NCI-H2107 treated with DMSO at 0.1 percent for 48 hours (cell line): ENCODE measurements at regions not wholly inside any gene's neighbourhood (a gene's known extent, or its start where the extent isn't known, plus 50 kb on each side); places are given as distances from the start of the nearest gene placed in this dataset.

Experiments used
- DNase-seq: peaks from one replicate; lab custom pipeline; 2025; ENCODE audit not compliant: unreplicated experiment; lab: John Stamatoyannopoulos, UW

DNA sequence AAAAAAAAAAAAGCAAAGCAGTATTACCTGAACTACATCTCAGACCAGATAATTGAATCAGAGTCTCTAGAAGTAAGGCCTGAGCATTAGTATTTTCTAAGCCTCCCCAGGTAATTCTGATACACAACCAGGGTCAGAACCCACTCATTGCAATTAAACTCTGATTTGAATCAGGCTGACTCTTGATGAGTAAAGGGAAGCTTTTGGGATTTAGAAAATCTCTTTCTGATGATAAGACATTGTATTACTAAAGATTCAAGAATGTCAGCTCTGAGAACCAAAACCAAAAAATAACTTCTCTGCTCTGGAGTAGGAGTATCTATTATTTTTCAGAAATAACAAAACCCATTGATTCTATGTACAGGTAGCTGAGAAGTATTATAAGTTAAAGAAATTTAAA lies 100.1 kb upstream of the COL21A1 start:
- no peak for DNase-seq

DNA sequence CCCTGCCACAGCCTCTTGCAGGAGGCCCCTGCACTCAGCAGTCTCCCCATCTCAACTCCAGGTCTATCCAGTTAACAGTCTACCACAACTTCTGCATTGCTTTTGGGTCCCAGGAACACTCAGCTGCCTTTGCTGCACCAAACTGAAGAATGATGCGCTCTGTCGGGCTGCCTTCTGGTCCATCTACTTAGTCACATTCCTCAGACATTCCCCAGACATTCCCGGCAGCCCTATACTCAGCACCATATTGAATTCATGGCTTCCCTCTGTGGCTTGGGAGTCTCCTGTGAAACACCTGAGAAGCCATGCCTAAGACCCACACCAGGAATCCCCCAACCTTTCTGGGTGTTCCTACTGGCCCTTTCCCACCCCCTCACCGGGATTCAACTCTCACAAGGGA lies 99.6 kb upstream of the COL21A1 start:
- no peak for DNase-seq

DNA sequence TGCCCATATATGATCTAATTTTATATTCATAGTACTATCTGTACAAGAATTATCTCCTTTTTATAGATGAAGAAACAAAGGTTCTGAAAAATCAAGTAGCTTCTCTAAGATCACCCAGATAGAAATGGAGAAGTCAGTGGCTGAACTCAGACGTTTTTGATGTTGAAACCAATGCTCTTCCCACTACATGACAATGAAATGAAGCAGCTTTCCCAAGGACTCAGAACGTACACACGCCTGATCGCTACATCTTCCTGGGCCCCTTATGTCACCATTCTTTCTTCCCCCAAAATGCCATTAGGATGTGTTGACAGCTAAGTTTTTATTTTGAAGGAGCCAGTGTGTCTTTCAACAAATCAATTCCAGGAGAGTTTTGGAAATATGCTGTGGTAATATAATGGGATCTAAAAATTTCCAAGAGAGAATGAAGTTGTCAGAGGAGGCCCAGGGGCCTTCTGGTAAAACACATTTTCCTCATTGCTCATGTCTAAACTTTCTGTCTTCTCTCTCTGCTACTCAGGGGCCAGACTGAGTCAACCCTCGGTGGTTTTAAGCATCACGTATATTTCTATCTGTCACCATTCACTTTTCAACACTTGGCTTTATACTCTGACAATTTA lies 98.1 kb upstream of the COL21A1 start:
- DNase-seq, result no peak

DNA sequence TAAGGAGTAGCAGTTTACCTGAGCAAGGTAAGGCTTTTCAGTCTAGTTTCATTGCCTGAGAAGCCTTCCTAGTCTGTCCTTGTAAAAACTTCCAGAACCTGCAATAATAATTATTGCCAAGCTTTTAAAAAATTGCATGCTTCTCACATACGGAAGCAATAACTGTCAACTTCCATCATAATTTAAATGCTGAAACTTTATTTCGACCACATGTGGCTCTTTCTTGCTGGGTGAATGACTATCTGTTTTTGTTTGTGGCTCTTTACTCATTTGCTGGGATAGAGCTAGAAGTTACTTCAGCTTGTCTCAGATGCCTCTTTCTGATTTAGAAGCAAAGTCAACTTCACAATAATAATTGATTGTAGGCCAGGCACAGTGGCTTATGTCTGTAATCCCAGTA lies 95.9 kb upstream of the COL21A1 start:
- DNase-seq, result no peak

DNA sequence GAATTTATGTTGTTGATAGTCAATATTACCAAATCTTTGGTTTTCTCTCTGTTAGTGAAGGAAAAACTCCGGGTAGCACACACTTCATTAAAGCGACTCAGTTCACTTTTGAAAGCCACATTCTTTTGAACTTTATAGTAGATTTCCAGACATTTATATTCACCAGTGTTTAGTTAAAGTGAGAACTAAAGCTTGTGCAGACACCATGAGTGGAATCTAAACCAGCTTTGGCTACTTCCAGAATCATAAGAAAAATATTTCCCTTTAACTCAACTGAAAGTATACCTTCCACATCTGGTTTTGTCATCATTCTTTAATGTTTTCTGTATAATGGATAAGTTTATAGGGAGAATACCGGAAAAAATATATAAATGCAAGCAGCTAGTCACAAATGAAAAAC lies 92.1 kb upstream of the COL21A1 start:
- DNase-seq, result no peak

DNA sequence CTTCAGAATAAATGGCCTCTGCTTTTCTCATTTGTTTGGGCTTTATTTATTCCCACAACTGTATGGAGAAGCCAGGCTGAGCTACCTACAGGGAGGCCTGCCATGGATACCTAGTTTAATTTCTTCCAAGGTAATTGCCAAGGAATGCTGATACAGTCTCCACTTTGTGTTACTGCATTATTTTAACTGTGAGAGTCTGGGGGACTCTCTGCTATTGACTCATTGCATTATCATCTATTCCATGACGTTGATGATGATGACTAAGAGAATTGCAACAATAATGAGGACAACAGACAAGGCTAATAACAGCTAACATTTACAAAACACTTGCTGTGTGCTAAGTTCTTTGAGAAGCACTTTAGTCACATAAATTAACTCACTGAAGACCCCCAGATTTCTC lies 88.3 kb upstream of the COL21A1 start:
- DNase-seq, result no peak

DNA sequence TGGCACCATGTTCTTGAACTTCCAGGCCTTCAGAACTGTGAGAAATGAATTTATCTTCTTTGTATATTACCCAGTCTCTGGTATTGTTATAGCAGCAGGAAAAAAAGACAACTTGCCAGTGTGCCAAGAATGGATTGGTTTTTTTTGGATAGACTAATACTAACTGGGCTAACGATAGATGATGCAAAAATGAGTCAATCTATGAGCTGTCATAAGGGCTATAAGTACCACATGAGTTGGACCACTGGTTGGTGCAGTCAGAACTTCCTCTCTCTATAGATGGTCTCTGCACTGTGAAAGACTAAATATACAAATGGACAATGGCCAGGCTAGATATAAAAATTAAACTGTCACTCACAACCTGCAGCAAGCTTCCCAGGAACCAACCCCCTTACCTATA lies 87.6 kb upstream of the COL21A1 start:
- DNase-seq, result no peak

DNA sequence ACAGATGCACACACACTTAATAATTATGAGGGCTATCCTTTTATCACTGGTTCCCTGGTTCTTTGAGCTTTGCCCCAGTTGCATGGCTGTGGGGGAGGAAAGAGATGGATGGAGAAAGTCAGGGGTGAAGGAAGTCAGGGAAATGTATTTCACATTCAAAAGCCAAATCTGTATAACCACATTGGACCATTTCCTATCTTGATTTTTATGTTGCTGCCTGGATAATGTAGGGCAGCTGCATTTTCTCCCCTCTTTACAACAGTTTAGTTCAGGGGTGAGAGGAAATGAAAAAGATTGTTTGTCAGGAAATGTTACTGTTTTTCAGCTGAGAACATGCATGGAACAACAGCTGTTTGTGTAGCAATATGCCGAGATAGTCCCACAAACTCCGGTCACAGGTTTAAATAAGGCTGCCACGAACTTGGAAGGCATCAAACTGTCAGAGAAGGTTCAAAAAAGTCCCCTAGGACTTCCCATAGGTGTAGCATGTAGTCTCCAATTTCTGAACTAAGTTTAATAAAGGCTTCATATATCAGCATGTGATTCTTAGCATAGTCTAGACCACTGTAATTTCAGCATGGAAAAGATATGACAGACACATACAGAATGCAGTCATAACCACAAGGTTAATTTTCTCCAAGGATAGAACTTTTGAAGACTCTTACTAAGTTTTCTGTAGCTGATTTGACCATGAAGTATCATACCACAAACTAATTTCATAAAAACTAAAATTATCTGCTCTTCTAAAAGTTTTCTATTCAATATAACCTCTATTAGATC lies 82.1 kb upstream of the COL21A1 start:
- no peak for DNase-seq

DNA sequence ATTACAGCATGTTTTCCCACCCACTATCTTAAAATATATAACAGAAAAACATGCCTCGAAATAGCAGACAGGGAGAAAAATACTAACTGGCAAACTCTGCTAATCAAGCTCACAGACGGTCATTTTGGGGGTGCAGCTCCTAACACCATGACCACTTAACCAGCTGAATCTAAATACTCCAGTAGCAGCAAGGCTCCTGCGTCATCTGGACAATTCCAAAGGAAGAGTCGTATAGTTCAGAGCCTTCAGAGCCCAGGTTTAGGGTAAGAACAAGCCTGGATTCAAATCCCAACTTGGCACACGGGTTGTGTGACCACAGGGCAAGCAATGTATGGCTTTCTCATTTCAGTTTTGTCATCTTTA lies 81.3 kb upstream of the COL21A1 start:
- DNase-seq, result no peak

DNA sequence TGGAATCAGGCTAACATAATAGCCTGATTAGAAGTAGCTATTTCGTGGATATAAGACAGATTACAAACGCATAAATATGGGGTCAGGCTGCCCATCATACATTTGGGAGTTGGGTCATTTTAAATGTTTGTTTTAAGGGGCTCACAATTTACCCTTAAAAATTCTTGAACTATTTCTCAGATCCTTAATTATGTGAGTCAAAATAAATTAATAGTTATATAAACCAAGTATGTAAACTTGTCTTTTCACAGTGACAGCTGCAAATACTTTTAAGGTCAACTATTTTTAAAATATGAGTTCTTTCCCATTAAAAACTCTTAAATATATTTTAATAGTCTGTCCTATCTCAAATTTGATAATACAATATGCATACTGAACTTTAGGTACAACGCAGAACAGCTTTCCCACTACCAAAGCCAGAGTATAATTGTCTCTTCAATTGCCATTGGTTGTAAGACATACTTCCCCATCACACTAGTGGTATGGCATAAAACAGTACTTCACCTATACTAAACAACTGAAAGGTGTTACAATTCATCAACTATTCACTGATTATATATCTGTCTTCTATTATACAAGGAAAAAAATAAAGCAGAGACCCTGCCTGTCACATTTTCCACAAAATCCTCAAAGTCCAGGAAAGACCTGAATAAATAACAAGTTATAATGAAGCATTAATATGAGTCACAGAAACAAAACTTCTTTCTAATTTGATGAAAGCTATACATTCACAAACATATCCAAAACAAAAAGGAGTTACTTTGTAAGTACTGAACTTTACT lies 80.8 kb upstream of the COL21A1 start:
- DNase-seq, result no peak

DNA sequence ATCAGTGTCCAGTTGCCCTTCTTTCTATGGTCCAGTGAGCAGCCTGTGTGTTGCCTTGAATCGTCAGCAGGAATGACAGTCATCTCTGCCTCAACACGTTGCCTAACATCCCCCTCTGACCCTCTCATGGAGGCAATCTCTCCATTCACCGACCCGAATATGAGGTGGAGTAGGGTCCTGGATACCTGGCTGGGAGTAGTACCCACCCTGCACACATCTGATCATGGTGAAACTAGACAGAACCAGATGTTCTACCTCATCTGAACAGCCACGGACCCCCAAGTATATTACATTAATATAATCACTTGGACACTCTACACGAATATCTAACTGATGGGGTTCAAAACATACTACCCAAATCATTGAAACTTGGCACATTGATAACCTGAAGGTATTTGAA lies 77.0 kb upstream of the COL21A1 start:
- no peak for DNase-seq

DNA sequence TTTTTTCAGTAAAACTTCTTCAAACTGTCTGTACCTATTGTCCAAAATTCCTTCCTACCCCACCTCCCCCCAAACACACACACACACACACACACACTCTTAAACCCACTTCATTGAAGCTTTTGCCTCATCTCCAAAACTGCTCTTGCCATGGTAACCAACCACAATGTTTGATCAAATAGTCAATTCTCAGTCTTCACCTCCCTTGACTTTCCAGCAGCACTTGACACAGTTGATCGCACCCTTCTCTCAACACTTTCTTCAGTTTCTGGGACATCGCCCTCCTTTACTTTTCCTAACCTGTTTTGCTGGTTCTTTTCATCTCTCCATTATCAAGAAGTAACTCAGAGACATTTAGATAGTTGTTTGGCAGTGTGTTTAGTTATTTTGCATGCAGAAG lies 71.5 kb upstream of the COL21A1 start:
- no peak for DNase-seq

DNA sequence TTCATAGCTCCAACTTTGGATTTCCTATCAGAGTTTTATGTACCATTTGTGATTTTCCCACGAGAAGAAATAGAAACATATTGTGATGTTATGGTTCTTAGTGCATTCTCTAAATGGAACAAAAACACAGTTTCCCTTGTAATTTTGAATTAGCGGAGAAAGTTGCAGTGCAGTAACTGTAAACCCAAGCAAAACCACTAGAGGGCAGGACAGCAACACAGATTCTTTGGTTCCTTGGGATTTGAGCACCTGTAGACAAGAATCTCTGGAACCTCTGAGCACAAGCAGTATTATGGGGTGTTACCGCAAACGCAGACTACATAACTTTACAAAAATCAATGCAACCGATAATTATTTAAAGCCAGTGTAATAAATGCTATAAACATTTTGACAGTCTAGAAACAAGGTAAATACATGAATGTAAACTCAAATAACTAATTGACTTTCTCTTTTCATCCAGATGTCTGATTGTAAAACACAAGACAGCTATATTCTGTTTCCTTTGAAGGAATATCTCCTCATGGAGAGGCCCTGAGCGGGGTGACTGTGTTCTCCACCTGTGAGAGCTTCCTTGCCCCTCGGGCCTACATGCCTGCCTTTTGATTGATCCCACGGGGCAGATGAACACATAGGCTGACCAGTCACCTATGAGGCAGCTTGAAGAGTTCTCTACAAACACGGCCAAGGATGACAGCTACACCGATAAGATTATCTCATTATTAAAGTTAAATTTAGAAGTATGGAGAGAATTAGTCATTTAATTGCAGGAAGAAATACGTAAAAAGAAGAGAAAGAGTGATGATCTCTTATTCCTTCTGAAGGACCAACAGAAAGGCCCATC lies 67.5 kb upstream of the COL21A1 start:
- peak; percentile 40 for DNase-seq

DNA sequence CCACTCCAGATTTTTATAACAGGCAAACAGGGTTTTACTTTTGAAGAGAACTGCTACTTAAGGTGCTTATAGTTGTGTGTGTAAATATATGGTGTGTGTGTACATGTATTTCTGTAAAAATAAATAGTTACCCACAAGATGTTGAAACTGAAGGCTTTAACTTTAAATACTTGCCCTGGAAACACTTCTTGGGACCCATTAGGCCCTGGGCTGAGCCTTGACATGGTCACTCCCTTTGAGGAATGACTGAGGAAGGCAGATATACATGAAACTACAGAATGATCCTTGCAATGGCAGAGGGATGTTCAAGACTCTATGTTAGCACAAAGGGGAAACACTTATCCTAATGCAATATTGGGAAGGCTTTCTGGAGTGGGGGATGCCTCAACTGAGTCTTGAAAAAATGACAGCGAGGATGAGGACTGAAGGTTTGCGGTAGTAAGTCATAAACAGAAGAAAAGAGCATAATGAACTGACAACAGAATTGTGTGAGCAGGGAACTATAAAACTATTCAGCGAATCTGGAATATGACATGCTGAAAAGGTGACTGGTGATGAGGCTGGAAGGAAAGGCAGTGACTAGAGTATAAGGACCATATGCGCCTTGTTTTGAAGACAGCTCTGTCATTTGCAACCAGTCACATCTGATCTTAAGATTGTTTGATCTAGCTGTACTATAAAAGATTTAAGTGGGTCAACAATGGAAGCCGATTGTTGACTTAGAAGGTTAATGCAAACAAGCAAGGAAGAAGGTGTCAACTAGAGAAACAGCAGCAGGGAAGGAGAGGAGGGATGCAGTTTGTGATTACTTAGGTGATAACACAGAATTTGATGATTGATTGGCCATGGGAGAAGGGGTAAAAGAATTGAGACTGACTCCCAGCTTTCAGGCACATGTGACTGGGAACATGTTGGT lies 64.4 kb upstream of the COL21A1 start:
- no peak for DNase-seq

DNA sequence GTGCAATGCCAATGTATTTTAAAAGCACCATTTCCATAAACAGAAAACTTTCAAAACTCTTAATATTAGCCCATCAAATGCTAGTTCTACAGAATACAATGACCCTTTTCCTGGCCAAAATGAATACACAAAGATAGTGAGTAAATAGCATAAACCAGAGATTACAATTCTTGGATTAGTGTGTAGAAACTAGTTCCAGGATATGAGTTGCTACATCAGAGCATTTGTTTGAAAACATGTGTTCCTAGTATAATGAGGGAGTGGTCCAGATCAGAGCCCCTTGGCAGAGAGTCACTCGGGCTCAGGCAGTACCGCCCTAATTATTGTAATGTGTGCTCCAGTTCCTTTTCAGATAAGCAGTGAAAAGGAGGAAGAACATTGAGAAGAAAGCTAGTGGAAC lies 63.7 kb upstream of the COL21A1 start:
- DNase-seq, result no peak

DNA sequence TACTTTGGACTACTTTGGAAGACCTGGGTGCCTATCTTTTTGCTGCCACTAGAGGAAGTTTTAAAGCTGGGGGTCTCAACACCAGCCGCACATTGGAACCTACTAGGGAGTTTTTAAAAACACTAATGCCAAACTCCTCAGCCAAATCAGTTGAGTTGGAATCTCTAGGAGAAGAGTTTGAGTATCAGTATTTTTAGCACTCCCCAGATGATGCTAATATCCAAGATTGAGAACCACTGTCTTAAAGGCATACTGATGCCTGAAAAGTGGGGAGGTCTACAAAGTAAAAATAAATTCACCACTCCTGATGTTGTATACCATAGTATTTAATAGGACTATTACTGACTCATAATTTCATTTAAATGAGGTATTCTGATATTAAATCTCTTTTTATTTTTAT lies 62.9 kb upstream of the COL21A1 start:
- DNase-seq, result no peak

DNA sequence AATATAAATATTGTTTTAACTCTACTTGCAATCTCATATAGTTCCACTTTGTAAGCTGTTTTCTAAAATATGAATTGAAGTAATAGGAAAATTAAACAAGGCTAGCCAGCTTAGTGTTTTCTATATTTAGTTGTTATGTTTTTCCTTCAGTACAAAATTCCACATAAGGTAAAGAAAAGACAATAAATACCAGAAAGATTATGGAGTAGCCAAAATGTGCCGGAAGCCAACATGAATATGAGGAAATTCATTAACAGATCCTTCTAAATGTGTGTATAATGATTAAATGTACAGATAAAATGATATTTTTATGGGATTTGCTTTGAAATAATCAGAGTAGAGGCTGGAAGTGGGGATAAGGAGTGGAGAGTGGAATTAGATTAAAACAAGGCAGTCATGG lies 52.5 kb upstream of the COL21A1 start:
- DNase-seq, result no peak

DNA sequence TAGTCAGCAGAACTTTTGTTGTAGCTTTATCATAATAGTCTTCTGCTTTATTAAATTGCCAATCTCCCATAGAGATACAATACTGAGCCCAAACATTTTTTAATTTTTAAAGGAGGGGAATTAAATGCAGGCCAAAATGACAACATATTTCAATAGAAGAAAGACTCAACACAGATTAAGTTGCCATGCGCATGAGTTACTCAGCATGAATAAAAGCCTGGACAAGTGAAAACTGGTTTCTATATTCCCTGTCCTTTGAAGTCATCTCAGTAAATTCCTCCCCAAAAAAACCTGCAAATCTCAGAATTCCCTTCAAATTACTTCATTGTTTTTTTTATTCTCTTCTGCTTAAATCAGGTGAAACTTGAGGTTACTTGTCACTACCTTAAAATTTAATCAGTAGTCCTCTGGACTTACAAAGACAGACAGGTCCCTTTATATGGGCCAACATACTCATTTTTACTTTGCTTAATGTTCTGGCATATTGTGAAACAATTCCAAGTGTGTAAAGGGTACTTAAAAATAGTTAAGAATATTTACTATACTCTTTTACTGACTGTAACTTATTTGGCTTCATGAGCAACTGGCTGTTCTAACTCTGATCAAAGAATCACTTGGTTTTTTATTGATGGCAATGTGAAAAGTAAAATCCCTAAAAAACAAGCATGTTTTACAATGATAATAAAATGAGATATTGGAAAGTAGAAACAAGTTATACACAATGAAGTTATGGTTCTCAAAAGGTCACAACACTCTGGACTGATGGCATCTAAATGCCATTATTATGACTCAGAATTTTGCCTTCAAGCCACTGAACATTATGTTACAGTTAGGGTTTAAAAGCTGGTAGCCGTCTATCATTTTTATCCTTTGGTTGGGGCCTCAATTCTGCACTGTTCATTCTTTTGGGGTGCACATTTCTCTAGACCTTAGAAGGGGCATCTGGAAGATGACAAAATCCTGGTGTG lies 49.9 kb upstream of the COL21A1 start:
- no peak for DNase-seq
